GM19438 (cell line): ENCODE measurements at regions not wholly inside any gene's neighbourhood (a gene's known extent, or its start where the extent isn't known, plus 50 kb on each side); places are given as distances from the start of the nearest gene placed in this dataset.
"Not testable (repeated sequence)": the region's sequence is repeated elsewhere in the genome, so short reads cannot be mapped to it uniquely, and the experiment has no call there.

ENCODE experiments used
- ATAC-seq: cut with Tn5 transposase; IDR thresholded peaks from one replicate; pipeline ENCODE4 v1.9.1; 2021; ENCODE audit warnings: low read depth; ENCODE audit not compliant: unreplicated experiment

- not testable (repeated sequence) for ATAC-seq
Measured at GRCh38 chr9:65566018-65566417, 109.7 kb upstream of the ZNG1E start.

- ATAC-seq: not testable (repeated sequence)
Measured at GRCh38 chr9:65519018-65519417, 156.7 kb upstream of the ZNG1E start.

- ATAC-seq: not testable (repeated sequence)
Measured at GRCh38 chr9:65514465-65514864, 161.3 kb upstream of the ZNG1E start.

- ATAC-seq: not testable (repeated sequence)
Measured at GRCh38 chr9:65507897-65508296, 167.8 kb upstream of the ZNG1E start.

GRCh38 chr9:65504686-65505085 is 171.0 kb upstream of the ZNG1E start:
- ATAC-seq: not testable (repeated sequence)

GRCh38 chr9:65503696-65504095 is 172.0 kb upstream of the ZNG1E start:
- not testable (repeated sequence) for ATAC-seq

- ATAC-seq: not testable (repeated sequence)
Measured at GRCh38 chr9:65482890-65483289, 192.8 kb upstream of the ZNG1E start.

- not testable (repeated sequence) for ATAC-seq
Measured at GRCh38 chr9:65481291-65481690, 194.4 kb upstream of the ZNG1E start.

- ATAC-seq: not testable (repeated sequence)
Measured at GRCh38 chr9:65474891-65475290, 189.9 kb upstream of the FOXD4L5 start.

- not testable (repeated sequence) for ATAC-seq
Measured at GRCh38 chr9:65473059-65473822, 188.2 kb upstream of the FOXD4L5 start.

- not testable (repeated sequence) for ATAC-seq
Measured at GRCh38 chr9:65471106-65471505, 186.1 kb upstream of the FOXD4L5 start.

GRCh38 chr9:65466911-65467734 is 182.1 kb upstream of the FOXD4L5 start:
- not testable (repeated sequence) for ATAC-seq

- ATAC-seq: not testable (repeated sequence)
Measured at GRCh38 chr9:65465246-65465895, 180.4 kb upstream of the FOXD4L5 start.

- ATAC-seq: not testable (repeated sequence)
Measured at GRCh38 chr9:65462476-65462875, 177.5 kb upstream of the FOXD4L5 start.

- ATAC-seq: no peak
Measured at GRCh38 chr9:65459756-65460320, 174.8 kb upstream of the FOXD4L5 start.

- no peak for ATAC-seq
Measured at GRCh38 chr9:65458992-65459391, 174.0 kb upstream of the FOXD4L5 start.

- ATAC-seq: no peak
Measured at GRCh38 chr9:65458465-65458864, 173.5 kb upstream of the FOXD4L5 start.

- ATAC-seq: not testable (repeated sequence)
Measured at GRCh38 chr9:65456991-65457390, 172.0 kb upstream of the FOXD4L5 start.

- not testable (repeated sequence) for ATAC-seq
Measured at GRCh38 chr9:65455751-65456647, 171.0 kb upstream of the FOXD4L5 start.

GRCh38 chr9:65455136-65455535 is 170.1 kb upstream of the FOXD4L5 start:
- not testable (repeated sequence) for ATAC-seq
